Esophagus squamous epithelium (tissue), 4 donors: ENCODE measurements at regions not wholly inside any gene's neighbourhood (a gene's known extent, or its start where the extent isn't known, plus 50 kb on each side); places are given as distances from the start of the nearest gene placed in this dataset.

Source experiments
- POLR2A ChIP-seq, 4 donors: fragments of 450-650 bp; IDR thresholded peaks; one replicate each; pipeline ENCODE4 v1.6.1; 2017; ENCODE audit warnings: antibody characterized with exemption in 4 of 4, mild to moderate bottlenecking in 4 of 4, moderate library complexity in 3 of 4
- TF ChIP-seq, protein P1 (sequence below), 6 experiments: fragments of 450-650 bp in 4 of 6; fragments of 200-600 bp in 2 of 6; sonication (generic) in 2 of 6; IDR thresholded peaks; one replicate each; pipeline ENCODE4 v1.5.1; 2016 to 2019; ENCODE audit warnings: antibody characterized with exemption in 6 of 6, mild to moderate bottlenecking in 4 of 6, moderate library complexity in 4 of 6

DNA sequence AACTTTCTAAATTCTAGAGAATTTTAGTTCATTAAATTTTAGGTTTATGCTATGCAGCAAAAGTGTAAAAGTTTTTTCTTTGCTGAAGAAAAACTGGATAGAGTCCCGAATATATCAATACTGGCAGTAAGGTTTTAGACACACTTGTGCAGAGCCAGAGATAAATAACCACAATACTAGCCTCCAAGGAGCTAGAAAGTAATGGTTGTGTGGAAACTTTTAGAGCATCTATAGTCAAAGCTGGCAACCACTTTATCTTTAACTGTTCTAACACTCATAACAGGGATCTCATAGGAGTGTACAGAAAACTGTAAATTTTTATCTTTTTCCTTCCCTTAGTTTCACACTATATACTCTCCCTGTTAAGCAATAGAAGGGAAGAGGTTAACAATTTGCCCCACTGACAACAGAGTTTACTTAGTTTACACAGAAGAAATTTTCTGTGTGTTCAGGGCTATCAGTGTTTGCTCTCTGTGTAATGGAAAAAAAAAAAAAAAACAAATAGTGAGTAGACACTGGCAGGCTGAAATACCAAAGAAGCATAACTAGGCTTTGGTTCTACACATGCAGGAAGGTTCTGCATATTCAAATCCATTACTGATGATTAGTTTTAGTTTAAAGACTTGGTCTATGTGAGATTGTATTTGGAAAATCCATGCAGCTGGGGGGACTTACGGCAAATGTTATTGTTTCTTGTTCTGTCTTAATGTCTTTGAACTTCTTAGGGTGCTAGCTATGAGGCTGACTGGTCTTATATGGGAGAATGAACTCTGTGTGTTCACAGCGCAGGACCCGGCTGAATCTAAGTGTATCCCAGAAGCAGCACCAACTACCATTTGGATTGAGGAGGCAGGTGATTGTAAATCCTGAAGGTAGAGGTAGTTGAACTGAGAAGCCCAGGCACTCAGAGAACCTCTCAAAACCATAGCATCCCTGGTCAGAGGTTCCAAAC, 187.6 kb downstream of the PCSK1 start:
- TF ChIP-seq, protein P1, sequence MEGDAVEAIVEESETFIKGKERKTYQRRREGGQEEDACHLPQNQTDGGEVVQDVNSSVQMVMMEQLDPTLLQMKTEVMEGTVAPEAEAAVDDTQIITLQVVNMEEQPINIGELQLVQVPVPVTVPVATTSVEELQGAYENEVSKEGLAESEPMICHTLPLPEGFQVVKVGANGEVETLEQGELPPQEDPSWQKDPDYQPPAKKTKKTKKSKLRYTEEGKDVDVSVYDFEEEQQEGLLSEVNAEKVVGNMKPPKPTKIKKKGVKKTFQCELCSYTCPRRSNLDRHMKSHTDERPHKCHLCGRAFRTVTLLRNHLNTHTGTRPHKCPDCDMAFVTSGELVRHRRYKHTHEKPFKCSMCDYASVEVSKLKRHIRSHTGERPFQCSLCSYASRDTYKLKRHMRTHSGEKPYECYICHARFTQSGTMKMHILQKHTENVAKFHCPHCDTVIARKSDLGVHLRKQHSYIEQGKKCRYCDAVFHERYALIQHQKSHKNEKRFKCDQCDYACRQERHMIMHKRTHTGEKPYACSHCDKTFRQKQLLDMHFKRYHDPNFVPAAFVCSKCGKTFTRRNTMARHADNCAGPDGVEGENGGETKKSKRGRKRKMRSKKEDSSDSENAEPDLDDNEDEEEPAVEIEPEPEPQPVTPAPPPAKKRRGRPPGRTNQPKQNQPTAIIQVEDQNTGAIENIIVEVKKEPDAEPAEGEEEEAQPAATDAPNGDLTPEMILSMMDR (IDR thresholded peaks at IDR 0.05): no peak
- TF ChIP-seq POLR2A (IDR thresholded peaks at IDR 0.05): no peak
